GM23338 (cell line): ENCODE measurements at regions not wholly inside any gene's neighbourhood (a gene's known extent, or its start where the extent isn't known, plus 50 kb on each side); places are given as distances from the start of the nearest gene placed in this dataset.

Source experiments
- ATAC-seq: fragments of 200-7000 bp; cut with Tn5 transposase; 3 replicates; pipeline ENCODE4 v1.9.1; 2020
- DNase-seq: peaks from one replicate; pipeline ENCODE4 v3.0.0-alpha.2; 2015; ENCODE audit warnings: low spot score
- H2AFZ ChIP-seq: fragments of 200-600 bp; sonication (generic); 2 replicates; pipeline ENCODE4 v1.8.0; 2016; ENCODE audit warnings: antibody characterized with exemption, mild to moderate bottlenecking, moderate library complexity
- H3F3A ChIP-seq: fragments of 200-600 bp; sonication (generic); replicated peaks from 2 replicates; pipeline ENCODE4 v1.8.0; 2017; ENCODE audit warnings: antibody characterized with exemption, mixed run types, low read depth
- H3K27ac ChIP-seq: fragments of 200-600 bp; sonication (generic); 2 replicates; pipeline ENCODE4 v1.6.1; 2016; ENCODE audit warnings: low read depth
- H3K27me3 ChIP-seq: fragments of 200-600 bp; sonication (generic); 2 replicates; pipeline ENCODE4 v1.8.0; 2016; ENCODE audit warnings: mild to moderate bottlenecking, mixed run types, moderate library complexity; ENCODE audit not compliant: insufficient read depth
- H3K36me3 ChIP-seq: fragments of 200-600 bp; sonication (generic); 2 replicates; pipeline ENCODE4 v1.8.0; 2016; ENCODE audit warnings: mild to moderate bottlenecking; ENCODE audit not compliant: insufficient read depth
- H3K4me1 ChIP-seq: fragments of 200-600 bp; sonication (generic); 2 replicates; pipeline ENCODE4 v1.8.0; 2016; ENCODE audit warnings: mild to moderate bottlenecking, moderate library complexity; ENCODE audit not compliant: insufficient read depth
- H3K4me2 ChIP-seq: fragments of 200-600 bp; sonication (generic); 2 replicates; pipeline ENCODE4 v1.7.1; 2017; ENCODE audit warnings: mixed run types
- H3K4me3 ChIP-seq: fragments of 200-600 bp; sonication (generic); 2 replicates; pipeline ENCODE4 v1.6.1; 2016; ENCODE audit warnings: mixed run types
- H3K79me2 ChIP-seq: fragments of 200-600 bp; sonication (generic); replicated peaks from 2 replicates; pipeline ENCODE4 v1.8.0; 2017; ENCODE audit warnings: mild to moderate bottlenecking; ENCODE audit not compliant: insufficient read depth
- H3K9me2 ChIP-seq: fragments of 200-600 bp; sonication (generic); 2 replicates; pipeline ENCODE4 v1.8.0; 2017; ENCODE audit not compliant: insufficient read depth
- H4K20me1 ChIP-seq: fragments of 200-600 bp; sonication (generic); replicated peaks from 2 replicates; pipeline ENCODE4 v1.8.0; 2017; ENCODE audit warnings: mild to moderate bottlenecking; ENCODE audit not compliant: insufficient read depth
- H3K27ac Mint-ChIP-seq: 2 replicates; pipeline ENCODE4 v1.8.0; 2020; ENCODE audit warnings: inconsistent platforms, mild to moderate bottlenecking, moderate library complexity, mixed read lengths
- H3K27me3 Mint-ChIP-seq: 3 replicates; pipeline ENCODE4 v1.8.0; 2022; ENCODE audit warnings: low read depth, mild to moderate bottlenecking, moderate library complexity, mixed read lengths, inconsistent platforms; ENCODE audit not compliant: insufficient read depth, poor library complexity
- H3K36me3 Mint-ChIP-seq: 3 replicates; pipeline ENCODE4 v1.8.0; 2021; ENCODE audit warnings: low read depth, mild to moderate bottlenecking, inconsistent platforms, moderate library complexity, mixed read lengths
- H3K4me1 Mint-ChIP-seq: 3 replicates; pipeline ENCODE4 v1.8.0; 2020; ENCODE audit warnings: mild to moderate bottlenecking, inconsistent platforms, mixed read lengths
- H3K4me3 Mint-ChIP-seq: 3 replicates; pipeline ENCODE4 v1.8.0; 2021; ENCODE audit warnings: moderate library complexity, mild to moderate bottlenecking, inconsistent platforms, mixed read lengths
- H3K9me3 Mint-ChIP-seq: 3 replicates; pipeline ENCODE4 v1.8.0; 2020; ENCODE audit warnings: moderate library complexity, mild to moderate bottlenecking, inconsistent platforms, mixed read lengths
- CTCF ChIP-seq, 2 experiments: fragments of 200-600 bp in 1 of 2; sonication (generic) in 1 of 2; conservative IDR thresholded peaks; 2 replicates each; pipeline versions ENCODE4 v1.5.1 to v1.6.1; 2016 to 2017; ENCODE audit warnings: antibody characterized with exemption in 2 of 2, low read depth in 2 of 2, mild to moderate bottlenecking in 2 of 2, moderate library complexity in 1 of 2
- EZH2 ChIP-seq: fragments of 200-600 bp; sonication (generic); IDR thresholded peaks from one replicate; pipeline ENCODE4 v1.8.0; 2017; ENCODE audit warnings: antibody characterized with exemption, mild to moderate bottlenecking, low read depth; ENCODE audit not compliant: unreplicated experiment
- EZH2phosphoT487 ChIP-seq: fragments of 200-600 bp; sonication (generic); IDR thresholded peaks from one replicate; pipeline ENCODE4 v1.8.1; 2018; ENCODE audit warnings: antibody characterized with exemption; ENCODE audit not compliant: unreplicated experiment
- JUNB ChIP-seq: IDR thresholded peaks from one replicate; pipeline ENCODE4 v1.6.1; 2016; ENCODE audit warnings: antibody characterized with exemption; ENCODE audit not compliant: unreplicated experiment
- POLR2AphosphoS5 ChIP-seq: IDR thresholded peaks from 2 replicates; pipeline ENCODE4 v1.6.1; 2016; ENCODE audit warnings: antibody characterized with exemption, low read depth
- STAT1 ChIP-seq: IDR thresholded peaks from one replicate; pipeline ENCODE4 v1.6.1; 2016; ENCODE audit warnings: antibody characterized with exemption; ENCODE audit not compliant: unreplicated experiment
- ZNF114 ChIP-seq: fragments of 250-450 bp; sonication (Bioruptor Pico); IDR thresholded peaks from 2 replicates; pipeline ENCODE4 v1.5.0; 2020; ENCODE audit warnings: mild to moderate bottlenecking, moderate library complexity
- ZNF331 ChIP-seq: fragments of 250-450 bp; sonication (Bioruptor Pico); IDR thresholded peaks from 2 replicates; pipeline ENCODE4 v1.5.0; 2020; ENCODE audit warnings: low read depth, mild to moderate bottlenecking, moderate library complexity
- TF ChIP-seq, protein P1 (sequence below): fragments of 250-450 bp; sonication (Bioruptor Pico); IDR thresholded peaks from 2 replicates; pipeline ENCODE4 v1.5.0; 2020; ENCODE audit warnings: mild to moderate bottlenecking, moderate library complexity
- TF ChIP-seq, protein P2 (sequence below): IDR thresholded peaks from 2 replicates; pipeline ENCODE4 v1.6.1; 2016; ENCODE audit warnings: antibody characterized with exemption
- TF ChIP-seq, protein P3 (sequence below): IDR thresholded peaks from one replicate; pipeline ENCODE4 v1.6.1; 2018; ENCODE audit warnings: antibody characterized with exemption; ENCODE audit not compliant: unreplicated experiment

DNA sequence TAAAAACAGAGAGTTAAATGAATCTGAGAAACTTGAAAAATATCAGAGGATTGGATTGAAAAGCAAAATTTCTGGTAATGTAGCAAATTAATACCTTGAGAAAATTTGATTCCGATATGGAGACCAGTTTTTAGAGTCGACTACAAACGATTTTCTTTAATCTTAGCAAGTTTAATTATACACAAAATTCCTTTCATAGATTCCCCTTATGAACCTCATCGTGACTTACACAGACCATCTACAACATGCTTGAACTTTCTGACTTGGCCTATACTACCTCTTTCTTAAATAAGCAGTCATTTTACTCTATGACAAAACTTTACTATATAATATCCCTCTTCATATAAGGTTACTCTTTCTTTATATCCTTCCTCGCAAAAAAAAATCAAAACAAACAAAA, 769.6 kb upstream of the CRIM1 start (continued):
- TF ChIP-seq, protein P1, sequence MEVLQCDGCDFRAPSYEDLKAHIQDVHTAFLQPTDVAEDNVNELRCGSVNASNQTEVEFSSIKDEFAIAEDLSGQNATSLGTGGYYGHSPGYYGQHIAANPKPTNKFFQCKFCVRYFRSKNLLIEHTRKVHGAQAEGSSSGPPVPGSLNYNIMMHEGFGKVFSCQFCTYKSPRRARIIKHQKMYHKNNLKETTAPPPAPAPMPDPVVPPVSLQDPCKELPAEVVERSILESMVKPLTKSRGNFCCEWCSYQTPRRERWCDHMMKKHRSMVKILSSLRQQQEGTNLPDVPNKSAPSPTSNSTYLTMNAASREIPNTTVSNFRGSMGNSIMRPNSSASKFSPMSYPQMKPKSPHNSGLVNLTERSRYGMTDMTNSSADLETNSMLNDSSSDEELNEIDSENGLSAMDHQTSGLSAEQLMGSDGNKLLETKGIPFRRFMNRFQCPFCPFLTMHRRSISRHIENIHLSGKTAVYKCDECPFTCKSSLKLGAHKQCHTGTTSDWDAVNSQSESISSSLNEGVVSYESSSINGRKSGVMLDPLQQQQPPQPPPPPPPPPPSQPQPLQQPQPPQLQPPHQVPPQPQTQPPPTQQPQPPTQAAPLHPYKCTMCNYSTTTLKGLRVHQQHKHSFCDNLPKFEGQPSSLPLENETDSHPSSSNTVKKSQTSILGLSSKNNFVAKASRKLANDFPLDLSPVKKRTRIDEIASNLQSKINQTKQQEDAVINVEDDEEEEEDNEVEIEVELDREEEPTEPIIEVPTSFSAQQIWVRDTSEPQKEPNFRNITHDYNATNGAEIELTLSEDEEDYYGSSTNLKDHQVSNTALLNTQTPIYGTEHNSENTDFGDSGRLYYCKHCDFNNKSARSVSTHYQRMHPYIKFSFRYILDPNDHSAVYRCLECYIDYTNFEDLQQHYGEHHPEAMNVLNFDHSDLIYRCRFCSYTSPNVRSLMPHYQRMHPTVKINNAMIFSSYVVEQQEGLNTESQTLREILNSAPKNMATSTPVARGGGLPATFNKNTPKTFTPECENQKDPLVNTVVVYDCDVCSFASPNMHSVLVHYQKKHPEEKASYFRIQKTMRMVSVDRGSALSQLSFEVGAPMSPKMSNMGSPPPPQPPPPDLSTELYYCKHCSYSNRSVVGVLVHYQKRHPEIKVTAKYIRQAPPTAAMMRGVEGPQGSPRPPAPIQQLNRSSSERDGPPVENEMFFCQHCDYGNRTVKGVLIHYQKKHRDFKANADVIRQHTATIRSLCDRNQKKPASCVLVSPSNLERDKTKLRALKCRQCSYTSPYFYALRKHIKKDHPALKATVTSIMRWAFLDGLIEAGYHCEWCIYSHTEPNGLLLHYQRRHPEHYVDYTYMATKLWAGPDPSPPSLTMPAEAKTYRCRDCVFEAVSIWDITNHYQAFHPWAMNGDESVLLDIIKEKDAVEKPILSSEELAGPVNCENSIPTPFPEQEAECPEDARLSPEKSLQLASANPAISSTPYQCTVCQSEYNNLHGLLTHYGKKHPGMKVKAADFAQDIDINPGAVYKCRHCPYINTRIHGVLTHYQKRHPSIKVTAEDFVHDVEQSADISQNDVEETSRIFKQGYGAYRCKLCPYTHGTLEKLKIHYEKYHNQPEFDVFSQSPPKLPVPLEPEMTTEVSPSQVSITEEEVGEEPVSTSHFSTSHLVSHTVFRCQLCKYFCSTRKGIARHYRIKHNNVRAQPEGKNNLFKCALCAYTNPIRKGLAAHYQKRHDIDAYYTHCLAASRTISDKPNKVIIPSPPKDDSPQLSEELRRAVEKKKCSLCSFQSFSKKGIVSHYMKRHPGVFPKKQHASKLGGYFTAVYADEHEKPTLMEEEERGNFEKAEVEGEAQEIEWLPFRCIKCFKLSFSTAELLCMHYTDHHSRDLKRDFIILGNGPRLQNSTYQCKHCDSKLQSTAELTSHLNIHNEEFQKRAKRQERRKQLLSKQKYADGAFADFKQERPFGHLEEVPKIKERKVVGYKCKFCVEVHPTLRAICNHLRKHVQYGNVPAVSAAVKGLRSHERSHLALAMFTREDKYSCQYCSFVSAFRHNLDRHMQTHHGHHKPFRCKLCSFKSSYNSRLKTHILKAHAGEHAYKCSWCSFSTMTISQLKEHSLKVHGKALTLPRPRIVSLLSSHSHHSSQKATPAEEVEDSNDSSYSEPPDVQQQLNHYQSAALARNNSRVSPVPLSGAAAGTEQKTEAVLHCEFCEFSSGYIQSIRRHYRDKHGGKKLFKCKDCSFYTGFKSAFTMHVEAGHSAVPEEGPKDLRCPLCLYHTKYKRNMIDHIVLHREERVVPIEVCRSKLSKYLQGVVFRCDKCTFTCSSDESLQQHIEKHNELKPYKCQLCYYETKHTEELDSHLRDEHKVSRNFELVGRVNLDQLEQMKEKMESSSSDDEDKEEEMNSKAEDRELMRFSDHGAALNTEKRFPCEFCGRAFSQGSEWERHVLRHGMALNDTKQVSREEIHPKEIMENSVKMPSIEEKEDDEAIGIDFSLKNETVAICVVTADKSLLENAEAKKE (CRISPR knock-in tag), result no peak
- no peak for TF ChIP-seq STAT1

- no peaks in the 10 kb centered on the region for H3K79me2 ChIP-seq
- peaks cover 56% of the 10 kb centered on the region for H3K36me3 Mint-ChIP-seq
- peaks cover 70% of the 10 kb centered on the region for H3K9me3 Mint-ChIP-seq
- TF ChIP-seq POLR2AphosphoS5, result no peak
- no peak for TF ChIP-seq CTCF (conservative IDR thresholded peaks at IDR 0.05; ENCODE audit: low read depth in 2 of 2)
- no peak for TF ChIP-seq EZH2phosphoT487
- no peak for TF ChIP-seq ZNF331 (CRISPR knock-in tag)
- TF ChIP-seq STAT1, result no peak
- TF ChIP-seq ZNF114 (CRISPR knock-in tag), result no peak
- TF ChIP-seq, protein P2, sequence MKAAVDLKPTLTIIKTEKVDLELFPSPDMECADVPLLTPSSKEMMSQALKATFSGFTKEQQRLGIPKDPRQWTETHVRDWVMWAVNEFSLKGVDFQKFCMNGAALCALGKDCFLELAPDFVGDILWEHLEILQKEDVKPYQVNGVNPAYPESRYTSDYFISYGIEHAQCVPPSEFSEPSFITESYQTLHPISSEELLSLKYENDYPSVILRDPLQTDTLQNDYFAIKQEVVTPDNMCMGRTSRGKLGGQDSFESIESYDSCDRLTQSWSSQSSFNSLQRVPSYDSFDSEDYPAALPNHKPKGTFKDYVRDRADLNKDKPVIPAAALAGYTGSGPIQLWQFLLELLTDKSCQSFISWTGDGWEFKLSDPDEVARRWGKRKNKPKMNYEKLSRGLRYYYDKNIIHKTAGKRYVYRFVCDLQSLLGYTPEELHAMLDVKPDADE, result no peak
- no peak for TF ChIP-seq JUNB
- TF ChIP-seq EZH2, result no peak
- TF ChIP-seq, protein P3, sequence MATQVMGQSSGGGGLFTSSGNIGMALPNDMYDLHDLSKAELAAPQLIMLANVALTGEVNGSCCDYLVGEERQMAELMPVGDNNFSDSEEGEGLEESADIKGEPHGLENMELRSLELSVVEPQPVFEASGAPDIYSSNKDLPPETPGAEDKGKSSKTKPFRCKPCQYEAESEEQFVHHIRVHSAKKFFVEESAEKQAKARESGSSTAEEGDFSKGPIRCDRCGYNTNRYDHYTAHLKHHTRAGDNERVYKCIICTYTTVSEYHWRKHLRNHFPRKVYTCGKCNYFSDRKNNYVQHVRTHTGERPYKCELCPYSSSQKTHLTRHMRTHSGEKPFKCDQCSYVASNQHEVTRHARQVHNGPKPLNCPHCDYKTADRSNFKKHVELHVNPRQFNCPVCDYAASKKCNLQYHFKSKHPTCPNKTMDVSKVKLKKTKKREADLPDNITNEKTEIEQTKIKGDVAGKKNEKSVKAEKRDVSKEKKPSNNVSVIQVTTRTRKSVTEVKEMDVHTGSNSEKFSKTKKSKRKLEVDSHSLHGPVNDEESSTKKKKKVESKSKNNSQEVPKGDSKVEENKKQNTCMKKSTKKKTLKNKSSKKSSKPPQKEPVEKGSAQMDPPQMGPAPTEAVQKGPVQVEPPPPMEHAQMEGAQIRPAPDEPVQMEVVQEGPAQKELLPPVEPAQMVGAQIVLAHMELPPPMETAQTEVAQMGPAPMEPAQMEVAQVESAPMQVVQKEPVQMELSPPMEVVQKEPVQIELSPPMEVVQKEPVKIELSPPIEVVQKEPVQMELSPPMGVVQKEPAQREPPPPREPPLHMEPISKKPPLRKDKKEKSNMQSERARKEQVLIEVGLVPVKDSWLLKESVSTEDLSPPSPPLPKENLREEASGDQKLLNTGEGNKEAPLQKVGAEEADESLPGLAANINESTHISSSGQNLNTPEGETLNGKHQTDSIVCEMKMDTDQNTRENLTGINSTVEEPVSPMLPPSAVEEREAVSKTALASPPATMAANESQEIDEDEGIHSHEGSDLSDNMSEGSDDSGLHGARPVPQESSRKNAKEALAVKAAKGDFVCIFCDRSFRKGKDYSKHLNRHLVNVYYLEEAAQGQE, result no peak
These were observed 772.9 kb upstream of the CRIM1 start for GRCh38 chr2:35582637-35583036.

More at GRCh38 chr2:35582637-35583036, 772.9 kb upstream of the CRIM1 start:
- Mint-ChIP-seq H3K27me3 (peaks cover 3% of the 10 kb centered on the region), H3K4me1 (no peaks in the 10 kb centered on the region), H3K27ac (no peak overlapping the region), H3K4me3 (no peak overlapping the region)
- DNase-seq (no peak), ATAC-seq (no peak)
- H3K4me2 ChIP-seq, result no peak overlapping the region
- H3K27me3 ChIP-seq, result no peaks in the 10 kb centered on the region
- H3F3A ChIP-seq, result no peaks in the 10 kb centered on the region
- H3K4me3 ChIP-seq, result no peak overlapping the region
- no peaks in the 10 kb centered on the region for H3K4me1 ChIP-seq
- no peak overlapping the region for H3K27ac ChIP-seq
- peaks cover 6% of the 10 kb centered on the region; the same call in 1 of the 2 replicates for H3K9me2 ChIP-seq
- no peak overlapping the region for H2AFZ ChIP-seq
- no peaks in the 10 kb centered on the region for H4K20me1 ChIP-seq
- peaks cover 20% of the 10 kb centered on the region for H3K36me3 ChIP-seq
